ENCODE measurements at regions not wholly inside any gene's neighbourhood (a gene's known extent, or its start where the extent isn't known, plus 50 kb on each side); places are given as distances from the start of the nearest gene placed in this dataset.

- TF ChIP-seq CTCF (IDR thresholded peaks at IDR 0.05), result no peak
- TF ChIP-seq EZH2 (IDR thresholded peaks at IDR 0.05), result no peak
These were observed 207.6 kb upstream of the MSX2 start for GRCh38 chr5:174516741-174517140.

All from neural progenitor cell (in vitro differentiated cells).